ENCODE measurements at regions not wholly inside any gene's neighbourhood (a gene's known extent, or its start where the extent isn't known, plus 50 kb on each side); places are given as distances from the start of the nearest gene placed in this dataset.

DNA sequence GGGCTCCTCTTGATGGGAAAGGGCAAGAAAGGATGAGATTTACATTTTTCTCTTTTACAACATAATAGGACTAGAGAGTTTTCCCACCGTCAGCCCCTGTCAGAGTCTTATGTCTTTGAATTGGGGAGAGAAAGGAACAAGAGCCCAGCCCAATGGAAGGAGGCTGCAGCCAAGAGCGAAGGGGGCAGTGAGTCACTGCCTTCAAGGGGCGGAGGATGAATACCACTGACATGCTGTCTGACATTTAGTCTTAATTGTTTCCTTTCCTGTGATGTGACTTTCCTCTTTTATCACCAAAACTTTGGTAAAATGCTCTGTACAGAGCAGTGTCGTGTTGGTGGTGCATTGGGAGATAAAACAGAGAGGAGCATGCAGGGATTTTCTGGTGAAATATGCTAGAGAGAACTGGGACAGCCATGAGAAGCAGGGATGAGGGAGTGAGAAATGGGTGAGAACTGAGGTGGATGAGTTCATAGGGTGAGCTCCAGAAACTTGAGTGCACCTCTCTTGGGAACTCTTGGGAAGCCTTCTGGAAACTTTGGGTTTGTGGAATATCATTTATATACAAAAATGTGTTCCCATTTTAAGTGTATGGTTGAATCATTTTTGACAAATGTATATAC lies 179.9 kb upstream of the FGGY start:
- no peak overlapping the region for H3K4me3 ChIP-seq (replicated peaks; ENCODE audit: insufficient read depth, low read length)
- no peaks in the 10 kb centered on the region for H3K27me3 ChIP-seq (ENCODE audit: insufficient read depth, poor library complexity, severe bottlenecking)
- no peak overlapping the region for H3K27ac ChIP-seq (replicated peaks)
- TF ChIP-seq, protein P1, sequence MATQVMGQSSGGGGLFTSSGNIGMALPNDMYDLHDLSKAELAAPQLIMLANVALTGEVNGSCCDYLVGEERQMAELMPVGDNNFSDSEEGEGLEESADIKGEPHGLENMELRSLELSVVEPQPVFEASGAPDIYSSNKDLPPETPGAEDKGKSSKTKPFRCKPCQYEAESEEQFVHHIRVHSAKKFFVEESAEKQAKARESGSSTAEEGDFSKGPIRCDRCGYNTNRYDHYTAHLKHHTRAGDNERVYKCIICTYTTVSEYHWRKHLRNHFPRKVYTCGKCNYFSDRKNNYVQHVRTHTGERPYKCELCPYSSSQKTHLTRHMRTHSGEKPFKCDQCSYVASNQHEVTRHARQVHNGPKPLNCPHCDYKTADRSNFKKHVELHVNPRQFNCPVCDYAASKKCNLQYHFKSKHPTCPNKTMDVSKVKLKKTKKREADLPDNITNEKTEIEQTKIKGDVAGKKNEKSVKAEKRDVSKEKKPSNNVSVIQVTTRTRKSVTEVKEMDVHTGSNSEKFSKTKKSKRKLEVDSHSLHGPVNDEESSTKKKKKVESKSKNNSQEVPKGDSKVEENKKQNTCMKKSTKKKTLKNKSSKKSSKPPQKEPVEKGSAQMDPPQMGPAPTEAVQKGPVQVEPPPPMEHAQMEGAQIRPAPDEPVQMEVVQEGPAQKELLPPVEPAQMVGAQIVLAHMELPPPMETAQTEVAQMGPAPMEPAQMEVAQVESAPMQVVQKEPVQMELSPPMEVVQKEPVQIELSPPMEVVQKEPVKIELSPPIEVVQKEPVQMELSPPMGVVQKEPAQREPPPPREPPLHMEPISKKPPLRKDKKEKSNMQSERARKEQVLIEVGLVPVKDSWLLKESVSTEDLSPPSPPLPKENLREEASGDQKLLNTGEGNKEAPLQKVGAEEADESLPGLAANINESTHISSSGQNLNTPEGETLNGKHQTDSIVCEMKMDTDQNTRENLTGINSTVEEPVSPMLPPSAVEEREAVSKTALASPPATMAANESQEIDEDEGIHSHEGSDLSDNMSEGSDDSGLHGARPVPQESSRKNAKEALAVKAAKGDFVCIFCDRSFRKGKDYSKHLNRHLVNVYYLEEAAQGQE (IDR thresholded peaks at IDR 0.05; ENCODE audit: insufficient replicate concordance, low read depth), result no peak
- TF ChIP-seq GABPA (IDR thresholded peaks at IDR 0.05; ENCODE audit: low read depth) (no peak), POLR2AphosphoS5 (IDR thresholded peaks at IDR 0.05; ENCODE audit: low read depth) (no peak), SPI1 (IDR thresholded peaks at IDR 0.05; ENCODE audit: borderline replicate concordance, low read depth) (no peak)
- TF ChIP-seq, protein P2, sequence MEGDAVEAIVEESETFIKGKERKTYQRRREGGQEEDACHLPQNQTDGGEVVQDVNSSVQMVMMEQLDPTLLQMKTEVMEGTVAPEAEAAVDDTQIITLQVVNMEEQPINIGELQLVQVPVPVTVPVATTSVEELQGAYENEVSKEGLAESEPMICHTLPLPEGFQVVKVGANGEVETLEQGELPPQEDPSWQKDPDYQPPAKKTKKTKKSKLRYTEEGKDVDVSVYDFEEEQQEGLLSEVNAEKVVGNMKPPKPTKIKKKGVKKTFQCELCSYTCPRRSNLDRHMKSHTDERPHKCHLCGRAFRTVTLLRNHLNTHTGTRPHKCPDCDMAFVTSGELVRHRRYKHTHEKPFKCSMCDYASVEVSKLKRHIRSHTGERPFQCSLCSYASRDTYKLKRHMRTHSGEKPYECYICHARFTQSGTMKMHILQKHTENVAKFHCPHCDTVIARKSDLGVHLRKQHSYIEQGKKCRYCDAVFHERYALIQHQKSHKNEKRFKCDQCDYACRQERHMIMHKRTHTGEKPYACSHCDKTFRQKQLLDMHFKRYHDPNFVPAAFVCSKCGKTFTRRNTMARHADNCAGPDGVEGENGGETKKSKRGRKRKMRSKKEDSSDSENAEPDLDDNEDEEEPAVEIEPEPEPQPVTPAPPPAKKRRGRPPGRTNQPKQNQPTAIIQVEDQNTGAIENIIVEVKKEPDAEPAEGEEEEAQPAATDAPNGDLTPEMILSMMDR (IDR thresholded peaks at IDR 0.05; ENCODE audit: insufficient read depth, low read length), result no peak
- no peak for DNase-seq (ENCODE audit: low read depth in 1 of 2, low spot score in 1 of 2)

DNA sequence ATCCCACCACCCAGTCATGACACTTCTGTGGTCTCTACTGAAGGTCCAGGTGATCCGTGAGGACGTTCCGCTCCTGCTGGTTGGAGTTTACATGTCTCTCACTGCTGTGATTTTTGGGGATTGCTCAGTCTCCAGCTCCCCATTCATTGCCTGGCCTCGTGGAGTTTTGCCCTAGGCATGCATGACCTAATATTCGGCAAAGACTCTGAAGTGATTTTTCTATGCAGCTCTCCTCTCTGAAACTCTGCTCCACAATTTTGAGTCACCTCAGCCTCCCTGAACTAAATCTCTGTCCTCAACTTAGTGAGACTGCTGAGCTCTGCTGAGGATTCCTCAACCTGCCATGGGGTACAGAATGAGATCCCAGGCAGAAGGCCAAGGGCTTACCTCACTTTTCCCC lies 174.4 kb upstream of the FGGY start:
- TF ChIP-seq, protein P1 (IDR thresholded peaks at IDR 0.05; ENCODE audit: insufficient replicate concordance, low read depth), result no peak
- no peak for TF ChIP-seq GABPA (IDR thresholded peaks at IDR 0.05; ENCODE audit: low read depth)
- TF ChIP-seq SPI1 (IDR thresholded peaks at IDR 0.05; ENCODE audit: borderline replicate concordance, low read depth), result no peak
- no peak for TF ChIP-seq POLR2AphosphoS5 (IDR thresholded peaks at IDR 0.05; ENCODE audit: low read depth)
- no peak overlapping the region for H3K27ac ChIP-seq (replicated peaks)
- no peak for DNase-seq (ENCODE audit: low read depth in 1 of 2, low spot score in 1 of 2)
- H3K27me3 ChIP-seq (ENCODE audit: insufficient read depth, poor library complexity, severe bottlenecking), result no peaks in the 10 kb centered on the region
- H3K4me3 ChIP-seq (replicated peaks; ENCODE audit: insufficient read depth, low read length), result no peak overlapping the region

DNA sequence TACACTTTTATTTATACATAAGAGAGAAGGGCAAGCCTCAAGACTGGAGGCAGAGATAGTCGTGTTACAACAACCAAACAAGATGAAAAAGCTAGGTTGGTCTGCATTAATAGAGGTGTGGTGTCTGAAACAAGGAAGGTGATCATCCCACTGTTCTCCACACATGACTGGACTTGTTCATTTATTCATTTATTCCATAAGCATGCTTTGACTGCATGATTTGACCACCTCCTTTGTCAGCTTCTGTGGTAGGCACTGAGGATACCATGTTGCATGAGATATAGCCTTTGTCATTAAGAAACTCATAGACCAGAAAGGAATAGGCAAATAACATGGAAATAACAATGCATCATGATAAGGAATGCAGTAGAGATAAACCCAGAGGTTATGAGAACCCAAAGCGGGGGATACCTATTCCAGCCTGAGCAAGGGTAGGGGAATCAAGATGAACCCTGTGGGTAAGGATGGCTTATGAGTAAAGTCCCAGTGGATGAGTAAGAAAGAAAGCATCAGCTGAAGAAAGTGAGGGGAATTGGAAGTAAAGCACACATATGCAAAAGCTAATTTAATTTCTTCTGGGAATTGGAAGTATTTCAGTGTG lies 173.7 kb upstream of the FGGY start:
- no peak for TF ChIP-seq POLR2AphosphoS5 (IDR thresholded peaks at IDR 0.05; ENCODE audit: low read depth)
- no peak for DNase-seq (ENCODE audit: low read depth in 1 of 2, low spot score in 1 of 2)
- H3K27me3 ChIP-seq (ENCODE audit: insufficient read depth, poor library complexity, severe bottlenecking), result no peaks in the 10 kb centered on the region
- H3K27ac ChIP-seq (replicated peaks), result no peak overlapping the region
- H3K4me3 ChIP-seq (replicated peaks; ENCODE audit: insufficient read depth, low read length), result no peak overlapping the region

DNA sequence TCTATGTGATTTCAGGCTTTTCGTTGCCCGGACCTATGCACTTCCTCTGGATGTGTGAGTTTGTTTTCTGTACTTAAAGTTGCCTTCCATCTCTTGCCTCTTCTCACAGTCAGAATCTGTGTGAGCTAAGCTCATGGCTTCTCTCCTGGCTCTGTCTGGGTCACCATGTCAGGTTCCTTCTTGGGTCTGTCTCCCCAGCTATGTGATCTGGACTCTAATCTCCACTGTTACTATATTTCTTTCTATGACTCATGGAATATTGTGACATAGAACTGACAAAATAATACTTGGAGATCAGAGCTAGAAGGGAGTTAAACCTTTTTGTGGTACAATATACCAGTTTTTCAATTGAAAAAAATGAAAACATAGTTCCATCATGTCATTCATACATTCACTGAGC lies 172.7 kb upstream of the FGGY start:
- DNase-seq (ENCODE audit: low read depth in 1 of 2, low spot score in 1 of 2), result peak in 1 of 2 experiments; percentile 41
- Histone ChIP-seq H3K27me3 (ENCODE audit: insufficient read depth, poor library complexity, severe bottlenecking) (no peaks in the 10 kb centered on the region), H3K27ac (replicated peaks) (no peak overlapping the region), H3K4me3 (replicated peaks; ENCODE audit: insufficient read depth, low read length) (no peak overlapping the region)
- TF ChIP-seq, protein P2 (IDR thresholded peaks at IDR 0.05; ENCODE audit: insufficient read depth, low read length), result no peak
- TF ChIP-seq POLR2AphosphoS5 (IDR thresholded peaks at IDR 0.05; ENCODE audit: low read depth) (no peak), SPI1 (IDR thresholded peaks at IDR 0.05; ENCODE audit: borderline replicate concordance, low read depth) (no peak), GABPA (IDR thresholded peaks at IDR 0.05; ENCODE audit: low read depth) (no peak)
- TF ChIP-seq, protein P1 (IDR thresholded peaks at IDR 0.05; ENCODE audit: insufficient replicate concordance, low read depth), result no peak

Measured in HL-60 (cell line).